ENCODE measurements at regions not wholly inside any gene's neighbourhood (a gene's known extent, or its start where the extent isn't known, plus 50 kb on each side); places are given as distances from the start of the nearest gene placed in this dataset.

DNA sequence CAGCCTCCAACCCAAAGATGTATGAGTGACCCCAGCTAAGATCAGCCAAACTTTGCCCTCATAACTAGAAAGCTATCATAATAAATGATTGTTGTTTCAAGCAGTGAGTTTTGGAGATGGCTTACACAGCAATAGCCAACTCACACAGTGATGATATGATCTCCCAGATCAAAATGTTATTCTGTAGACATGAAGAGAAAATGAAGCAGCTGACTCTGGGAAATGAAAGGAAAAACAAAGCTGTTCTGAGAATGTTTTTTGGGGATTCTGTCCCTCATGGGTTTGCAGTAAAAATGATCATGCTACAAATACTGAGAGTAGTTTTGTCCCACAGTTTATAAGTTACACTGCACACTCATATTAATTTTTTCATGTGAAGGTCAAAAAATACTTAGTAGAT is 617.8 kb downstream of the MRPL39 start:
- DNase-seq = no peak
- Histone ChIP-seq H3K4me3 (ENCODE audit: low read length) (no peak overlapping the region), H3K27me3 (ENCODE audit: control insufficient read depth, insufficient read depth, low read length) (no peaks in the 10 kb centered on the region), H3K36me3 (ENCODE audit: control insufficient read depth, insufficient read depth, low read length) (no peaks in the 10 kb centered on the region), H3K4me1 (ENCODE audit: control insufficient read depth, insufficient read depth, low read length) (no peaks in the 10 kb centered on the region), H3K27ac (ENCODE audit: low read length) (no peak overlapping the region), H3K9me3 (ENCODE audit: control insufficient read depth, insufficient read depth, low read length) (peaks cover 3% of the 10 kb centered on the region)
- peaks cover 7 to 16% of the 10 kb centered on the region in 2 donors for H3K9me3 Mint-ChIP-seq
- H3K36me3 Mint-ChIP-seq = peaks cover 6% of the 10 kb centered on the region
- H3K4me3 Mint-ChIP-seq = no peak overlapping the region
- no peak for ATAC-seq
- H3K27me3 Mint-ChIP-seq (ENCODE audit: low read depth in 2 of 2) = no peaks in the 10 kb centered on the region
- intact Hi-C loops (cut with micrococcal nuclease) = no loop called here
- no peaks in the 10 kb centered on the region for H3K4me1 Mint-ChIP-seq
- TF ChIP-seq, protein P1, sequence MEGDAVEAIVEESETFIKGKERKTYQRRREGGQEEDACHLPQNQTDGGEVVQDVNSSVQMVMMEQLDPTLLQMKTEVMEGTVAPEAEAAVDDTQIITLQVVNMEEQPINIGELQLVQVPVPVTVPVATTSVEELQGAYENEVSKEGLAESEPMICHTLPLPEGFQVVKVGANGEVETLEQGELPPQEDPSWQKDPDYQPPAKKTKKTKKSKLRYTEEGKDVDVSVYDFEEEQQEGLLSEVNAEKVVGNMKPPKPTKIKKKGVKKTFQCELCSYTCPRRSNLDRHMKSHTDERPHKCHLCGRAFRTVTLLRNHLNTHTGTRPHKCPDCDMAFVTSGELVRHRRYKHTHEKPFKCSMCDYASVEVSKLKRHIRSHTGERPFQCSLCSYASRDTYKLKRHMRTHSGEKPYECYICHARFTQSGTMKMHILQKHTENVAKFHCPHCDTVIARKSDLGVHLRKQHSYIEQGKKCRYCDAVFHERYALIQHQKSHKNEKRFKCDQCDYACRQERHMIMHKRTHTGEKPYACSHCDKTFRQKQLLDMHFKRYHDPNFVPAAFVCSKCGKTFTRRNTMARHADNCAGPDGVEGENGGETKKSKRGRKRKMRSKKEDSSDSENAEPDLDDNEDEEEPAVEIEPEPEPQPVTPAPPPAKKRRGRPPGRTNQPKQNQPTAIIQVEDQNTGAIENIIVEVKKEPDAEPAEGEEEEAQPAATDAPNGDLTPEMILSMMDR (IDR thresholded peaks at IDR 0.05) = no peak
- H3K27ac Mint-ChIP-seq = no peak overlapping the region

DNA sequence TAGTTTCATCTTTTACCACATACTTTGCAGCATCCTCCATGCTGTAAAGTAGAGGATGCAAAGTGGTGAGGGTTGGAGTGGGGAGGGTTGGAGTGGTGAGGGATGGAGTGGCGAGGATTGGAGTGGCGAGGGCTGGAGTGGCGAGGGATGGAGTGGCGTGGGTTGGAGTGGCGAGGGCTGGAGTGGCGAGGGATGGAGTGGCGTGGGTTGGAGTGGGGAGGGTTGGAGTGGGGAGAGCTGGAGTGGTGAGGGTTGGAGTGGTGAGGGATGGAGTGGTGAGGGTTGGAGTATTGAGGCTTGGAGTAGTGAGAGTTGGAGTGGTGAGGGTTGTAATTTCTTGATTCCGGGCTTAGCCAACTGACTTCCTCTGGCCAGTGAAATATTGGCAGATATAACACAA is 618.3 kb downstream of the MRPL39 start:
- H3K27ac Mint-ChIP-seq = no peak overlapping the region
- DNase-seq = no peak
- no peaks in the 10 kb centered on the region for H3K4me1 Mint-ChIP-seq
- H3K36me3 Mint-ChIP-seq = peaks cover 6% of the 10 kb centered on the region
- no peaks in the 10 kb centered on the region for H3K27me3 Mint-ChIP-seq (ENCODE audit: low read depth in 2 of 2)
- WGBS (ENCODE audit: insufficient coverage) = 93% methylated on average over 8 of the region's 8 CpGs
- intact Hi-C loops (cut with micrococcal nuclease) = no loop called here
- no peaks in the 10 kb centered on the region for H3K36me3 ChIP-seq (ENCODE audit: control insufficient read depth, insufficient read depth, low read length)
- TF ChIP-seq, protein P1 (IDR thresholded peaks at IDR 0.05) = no peak
- no peak overlapping the region for H3K4me3 ChIP-seq (ENCODE audit: low read length)
- no peak overlapping the region for H3K4me3 Mint-ChIP-seq
- no peak overlapping the region for H3K27ac ChIP-seq (ENCODE audit: low read length)
- ATAC-seq = no peak
- no peaks in the 10 kb centered on the region for H3K27me3 ChIP-seq (ENCODE audit: control insufficient read depth, insufficient read depth, low read length)
- peaks cover 3% of the 10 kb centered on the region for H3K9me3 ChIP-seq (ENCODE audit: control insufficient read depth, insufficient read depth, low read length)
- peaks cover 9 to 17% of the 10 kb centered on the region in 2 donors for H3K9me3 Mint-ChIP-seq
- H3K4me1 ChIP-seq (ENCODE audit: control insufficient read depth, insufficient read depth, low read length) = no peaks in the 10 kb centered on the region

DNA sequence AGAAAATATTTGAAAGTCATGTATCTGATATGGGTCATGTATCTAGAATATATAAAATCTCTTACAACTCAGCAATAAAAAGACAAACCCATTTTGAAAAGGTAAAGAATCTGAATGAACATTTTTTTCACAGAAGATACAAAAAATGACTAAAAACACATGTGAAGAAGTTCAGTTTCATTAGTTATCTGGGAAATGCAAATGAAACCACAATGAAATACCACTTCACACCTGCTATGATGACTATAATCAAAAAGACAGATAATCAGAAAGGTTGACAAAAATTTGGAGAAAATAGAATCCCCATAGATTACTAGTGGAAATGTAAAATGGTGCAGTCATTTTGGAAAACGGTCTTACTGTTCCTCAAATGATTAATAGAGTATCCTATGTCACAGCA is 631.0 kb downstream of the MRPL39 start:
- Histone ChIP-seq H3K9me3 (ENCODE audit: control insufficient read depth, insufficient read depth, low read length) (no peaks in the 10 kb centered on the region), H3K4me3 (ENCODE audit: low read length) (no peak overlapping the region), H3K27ac (ENCODE audit: low read length) (no peak overlapping the region), H3K27me3 (ENCODE audit: control insufficient read depth, insufficient read depth, low read length) (no peaks in the 10 kb centered on the region), H3K4me1 (ENCODE audit: control insufficient read depth, insufficient read depth, low read length) (no peaks in the 10 kb centered on the region), H3K36me3 (ENCODE audit: control insufficient read depth, insufficient read depth, low read length) (no peaks in the 10 kb centered on the region)
- Mint-ChIP-seq H3K4me1 (no peaks in the 10 kb centered on the region), H3K4me3 (no peak overlapping the region), H3K27me3 (ENCODE audit: low read depth in 2 of 2) (no peaks in the 10 kb centered on the region), H3K27ac (no peak overlapping the region), H3K36me3 (no peaks in the 10 kb centered on the region), H3K9me3 (peaks cover 12 to 23% of the 10 kb centered on the region in 2 donors)
- TF ChIP-seq, protein P1 (IDR thresholded peaks at IDR 0.05) = no peak
- no CpG with 5 or more reads among the region's 1 CpG for WGBS (ENCODE audit: insufficient coverage)
- intact Hi-C loops (cut with micrococcal nuclease) = no loop called here
- no peak for DNase-seq
- ATAC-seq = no peak

DNA sequence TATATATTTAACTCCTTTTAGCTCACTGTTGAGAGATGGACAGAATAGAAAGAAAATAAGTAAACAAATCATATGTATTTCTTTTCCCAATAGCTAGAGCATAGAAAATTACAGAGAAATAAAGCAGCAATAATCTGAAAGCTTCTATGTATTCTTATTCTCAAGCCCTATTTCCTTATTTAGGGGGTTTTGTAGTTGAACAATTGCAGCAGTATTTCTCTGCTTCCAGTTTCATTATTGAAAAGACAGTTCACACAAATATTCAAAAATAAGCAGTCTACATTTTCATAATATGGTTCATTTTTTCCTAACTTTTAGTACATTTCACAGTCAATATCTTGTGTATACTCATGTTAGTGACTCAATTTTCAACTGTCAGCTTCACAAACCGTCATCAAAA is 638.2 kb downstream of the MRPL39 start:
- no peak for DNase-seq

More for the DNA sequence above, 638.2 kb downstream of the MRPL39 start:
- ATAC-seq = no peak
- no peak overlapping the region for H3K27ac Mint-ChIP-seq
- no peak overlapping the region for H3K4me3 Mint-ChIP-seq
- no peaks in the 10 kb centered on the region for H3K4me1 Mint-ChIP-seq
- Histone ChIP-seq H3K9me3 (ENCODE audit: control insufficient read depth, insufficient read depth, low read length) (no peaks in the 10 kb centered on the region), H3K27me3 (ENCODE audit: control insufficient read depth, insufficient read depth, low read length) (no peaks in the 10 kb centered on the region), H3K4me1 (ENCODE audit: control insufficient read depth, insufficient read depth, low read length) (no peaks in the 10 kb centered on the region), H3K4me3 (ENCODE audit: low read length) (no peak overlapping the region), H3K36me3 (ENCODE audit: control insufficient read depth, insufficient read depth, low read length) (no peaks in the 10 kb centered on the region), H3K27ac (ENCODE audit: low read length) (no peak overlapping the region)
- no peaks in the 10 kb centered on the region for H3K36me3 Mint-ChIP-seq
- intact Hi-C loops (cut with micrococcal nuclease) = no loop called here
- no peaks in the 10 kb centered on the region for H3K27me3 Mint-ChIP-seq (ENCODE audit: low read depth in 2 of 2)
- 50% methylated on average over 1 of the region's 1 CpG for WGBS (ENCODE audit: insufficient coverage)
- TF ChIP-seq, protein P1 (IDR thresholded peaks at IDR 0.05) = no peak
- peaks cover 3 to 10% of the 10 kb centered on the region in 2 donors for H3K9me3 Mint-ChIP-seq

Measured in natural killer cell (primary cell).